ENCODE measurements at regions not wholly inside any gene's neighbourhood (a gene's known extent, or its start where the extent isn't known, plus 50 kb on each side); places are given as distances from the start of the nearest gene placed in this dataset.
A peak's percentile ranks its signal among the peaks of the same experiment; 100 is the strongest.

GRCh38 chr12:75974323-75975187, 57.0 kb downstream of the PHLDA1 start:
- WGBS (ENCODE audit: insufficient coverage, low coverage, missing lambda C conversion rate), result 66% methylated on average over 5 of the region's 5 CpGs
- no TSS peak for BruUV-seq (replicated peaks)
- TF ChIP-seq RERE (CRISPR knock-in tag; IDR thresholded peaks at IDR 0.05; ENCODE audit: borderline replicate concordance) (no peak), ZNF398 (CRISPR knock-in tag; IDR thresholded peaks at IDR 0.05) (no peak), KLF1 (tag; IDR thresholded peaks at IDR 0.05) (no peak), ZBTB49 (CRISPR knock-in tag; IDR thresholded peaks at IDR 0.05; ENCODE audit: borderline replicate concordance) (no peak), SMC3 (conservative IDR thresholded peaks at IDR 0.05; ENCODE audit: insufficient read depth, low read depth, low read length) (no peak), EGR1 (conservative IDR thresholded peaks at IDR 0.05) (no peak), ELK3 (CRISPR knock-in tag; IDR thresholded peaks at IDR 0.05) (no peak), SLC30A9 (CRISPR knock-in tag; IDR thresholded peaks at IDR 0.05) (no peak), ZNF511 (CRISPR knock-in tag; IDR thresholded peaks at IDR 0.05) (no peak)

More at GRCh38 chr12:75974323-75975187, 57.0 kb downstream of the PHLDA1 start:
- H2AFZ ChIP-seq (ENCODE audit: low read depth, low read length), result 0 out of 2 replicates have a peak overlapping the region, but pooled peaks have one; percentile 2
- in situ Hi-C loops (cut with MboI) (no loop called here), intact Hi-C loops (cut with micrococcal nuclease) (no loop called here)
- DNase-seq (ENCODE audit: extremely low read depth in 1 of 4, low spot score in 3 of 4), result no peak
- H3K36me3 ChIP-seq (ENCODE audit: control insufficient read depth, insufficient read depth, low read length), result no peaks in the 10 kb centered on the region
- no peak overlapping the region for H3K4me2 ChIP-seq (ENCODE audit: insufficient read depth, low read length)
- H3K4me3 ChIP-seq, result no peak overlapping the region
- H4K20me1 ChIP-seq (replicated peaks; ENCODE audit: control insufficient read depth, insufficient read depth, low read length), result no peaks in the 10 kb centered on the region
- no peaks in the 10 kb centered on the region for H3K79me2 ChIP-seq (ENCODE audit: control insufficient read depth, insufficient read depth, low read length)
- H3K27ac ChIP-seq (ENCODE audit: extremely low read depth, low read depth, low read length), result no peak overlapping the region
- FAIRE-seq, result no peak
- ChIA-PET POLR2A (interaction anchor here (0.6 kb wide), 1 partner anchor 489 kb away, joined by 3 read pairs; no protein-coding TSS in a partner anchor), CTCF (ENCODE audit: low intra/inter-chr PET ratio) (no interaction called here)
- H3K9me3 ChIP-seq (replicated peaks; ENCODE audit: control insufficient read depth, insufficient read depth, low read depth, low read length), result no peaks in the 10 kb centered on the region
- no peak for ATAC-seq
- no peaks in the 10 kb centered on the region for H3K27me3 ChIP-seq (ENCODE audit: control insufficient read depth in 2 of 2, insufficient read depth in 2 of 2, low read length in 2 of 2)
- no peak overlapping the region for H3K9ac ChIP-seq (ENCODE audit: insufficient read depth in 1 of 2, low read depth in 2 of 2, low read length in 2 of 2)
- peaks cover 0 to 13% of the 10 kb centered on the region in 2 experiments; a peak in 3 of 5 replicates for H3K4me1 ChIP-seq (replicated peaks in 1 of 2; ENCODE audit: control insufficient read depth in 2 of 2, insufficient read depth in 2 of 2, low read length in 2 of 2)
- no peaks in the 10 kb centered on the region for H3K9me1 ChIP-seq (ENCODE audit: control insufficient read depth, insufficient read depth, low read length)
